ENCODE measurements at regions not wholly inside any gene's neighbourhood (a gene's known extent, or its start where the extent isn't known, plus 50 kb on each side); places are given as distances from the start of the nearest gene placed in this dataset.
"Not testable (repeated sequence)": the region's sequence is repeated elsewhere in the genome, so short reads cannot be mapped to it uniquely, and the experiment has no call there.

GRCh38 chr16:26394409-26394808 is 672.3 kb upstream of the C16orf82 start:
- no peak for DNase-seq (ENCODE audit: low read depth)

GRCh38 chr16:26395700-26396099 is 671.0 kb upstream of the C16orf82 start:
- no peak for DNase-seq (ENCODE audit: low read depth)

- no peak for DNase-seq (ENCODE audit: low read depth)
Measured at GRCh38 chr16:26396511-26397235, 670.1 kb upstream of the C16orf82 start.

- no peak for DNase-seq (ENCODE audit: low read depth)
Measured at GRCh38 chr16:26413780-26414179, 652.9 kb upstream of the C16orf82 start.

- DNase-seq (ENCODE audit: low read depth) = not testable (repeated sequence)
Measured at GRCh38 chr16:26419458-26419857, 647.3 kb upstream of the C16orf82 start.

GRCh38 chr16:26430618-26431017 is 636.1 kb upstream of the C16orf82 start:
- no peak for DNase-seq (ENCODE audit: low read depth)

GRCh38 chr16:26433807-26434206 is 632.9 kb upstream of the C16orf82 start:
- DNase-seq (ENCODE audit: low read depth) = no peak

GRCh38 chr16:26441178-26441577 is 625.5 kb upstream of the C16orf82 start:
- DNase-seq (ENCODE audit: low read depth) = no peak

GRCh38 chr16:26442321-26442720 is 624.4 kb upstream of the C16orf82 start:
- DNase-seq (ENCODE audit: low read depth) = no peak

- no peak for DNase-seq (ENCODE audit: low read depth)
Measured at GRCh38 chr16:26447570-26447969, 619.2 kb upstream of the C16orf82 start.

- no peak for DNase-seq (ENCODE audit: low read depth)
Measured at GRCh38 chr16:26453215-26453614, 613.5 kb upstream of the C16orf82 start.

GRCh38 chr16:26454102-26454501 is 612.6 kb upstream of the C16orf82 start:
- DNase-seq (ENCODE audit: low read depth) = no peak

GRCh38 chr16:26456074-26456473 is 610.7 kb upstream of the C16orf82 start:
- DNase-seq (ENCODE audit: low read depth) = no peak

- DNase-seq (ENCODE audit: low read depth) = no peak
Measured at GRCh38 chr16:26457095-26457494, 609.6 kb upstream of the C16orf82 start.

GRCh38 chr16:26457882-26458281 is 608.8 kb upstream of the C16orf82 start:
- DNase-seq (ENCODE audit: low read depth) = no peak

- no peak for DNase-seq (ENCODE audit: low read depth)
Measured at GRCh38 chr16:26464576-26465266, 602.0 kb upstream of the C16orf82 start.

GRCh38 chr16:26474405-26474804 is 592.3 kb upstream of the C16orf82 start:
- DNase-seq (ENCODE audit: low read depth) = not testable (repeated sequence)

- DNase-seq (ENCODE audit: low read depth) = no peak
Measured at GRCh38 chr16:26475596-26475995, 591.1 kb upstream of the C16orf82 start.

GRCh38 chr16:26491101-26491670 is 575.5 kb upstream of the C16orf82 start:
- DNase-seq (ENCODE audit: low read depth) = no peak

GRCh38 chr16:26491962-26492361 is 574.8 kb upstream of the C16orf82 start:
- no peak for DNase-seq (ENCODE audit: low read depth)

- DNase-seq (ENCODE audit: low read depth) = no peak
Measured at GRCh38 chr16:26493751-26494150, 573.0 kb upstream of the C16orf82 start.

- no peak for DNase-seq (ENCODE audit: low read depth)
Measured at GRCh38 chr16:26497896-26498295, 568.8 kb upstream of the C16orf82 start.

- DNase-seq (ENCODE audit: low read depth) = no peak
Measured at GRCh38 chr16:26500326-26500725, 566.4 kb upstream of the C16orf82 start.

Data from ELR (cell line).